ENCODE measurements at regions not wholly inside any gene's neighbourhood (a gene's known extent, or its start where the extent isn't known, plus 50 kb on each side); places are given as distances from the start of the nearest gene placed in this dataset.
"Not testable (repeated sequence)": the region's sequence is repeated elsewhere in the genome, so short reads cannot be mapped to it uniquely, and the experiment has no call there.

- H3K4me3 ChIP-seq (ENCODE audit: low read depth, low read length): no peak overlapping the region
- DNase-seq (ENCODE audit: low read depth): no peak
- no peak for TF ChIP-seq CTCF (IDR thresholded peaks at IDR 0.05; ENCODE audit: insufficient read depth, low read depth, low read length)
Observed at GRCh38 chr5:40217553-40217952, 462.2 kb upstream of the PTGER4 start.

GRCh38 chr5:40210694-40211093 is 469.0 kb upstream of the PTGER4 start:
- TF ChIP-seq CTCF (IDR thresholded peaks at IDR 0.05; ENCODE audit: insufficient read depth, low read depth, low read length): no peak
- DNase-seq (ENCODE audit: low read depth): no peak
- H3K4me3 ChIP-seq (ENCODE audit: low read depth, low read length): no peak overlapping the region

- TF ChIP-seq CTCF (IDR thresholded peaks at IDR 0.05; ENCODE audit: insufficient read depth, low read depth, low read length): no peak
- no peak for DNase-seq (ENCODE audit: low read depth)
- no peak overlapping the region for H3K4me3 ChIP-seq (ENCODE audit: low read depth, low read length)
Observed at GRCh38 chr5:40206030-40206429, 473.7 kb upstream of the PTGER4 start.

DNA sequence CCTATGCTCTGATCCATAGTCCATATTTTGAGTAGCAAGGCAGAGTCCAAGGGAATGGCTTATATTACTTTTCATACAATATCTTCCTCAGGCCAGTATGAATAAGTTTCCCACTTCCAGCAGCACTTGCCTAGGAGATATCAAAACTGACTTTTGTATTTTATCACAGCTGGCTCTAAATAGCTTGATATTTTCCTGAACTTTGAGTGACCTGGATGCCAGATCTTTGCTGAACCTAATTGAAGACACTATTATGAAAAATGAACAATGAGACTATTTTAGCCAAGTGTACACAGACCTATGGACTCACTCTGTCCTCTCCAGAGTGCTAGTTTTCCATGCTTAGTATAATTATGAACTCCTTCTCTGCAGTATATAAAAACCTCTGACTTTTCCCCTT is 475.6 kb upstream of the PTGER4 start:
- no peak for TF ChIP-seq CTCF (IDR thresholded peaks at IDR 0.05; ENCODE audit: insufficient read depth, low read depth, low read length)
- no peak overlapping the region for H3K4me3 ChIP-seq (ENCODE audit: low read depth, low read length)
- no peak for DNase-seq (ENCODE audit: low read depth)

- no peak for DNase-seq (ENCODE audit: low read depth)
- no peak overlapping the region for H3K4me3 ChIP-seq (ENCODE audit: low read depth, low read length)
- TF ChIP-seq CTCF (IDR thresholded peaks at IDR 0.05; ENCODE audit: insufficient read depth, low read depth, low read length): no peak
Observed at GRCh38 chr5:40202814-40203440, 476.8 kb upstream of the PTGER4 start.

DNA sequence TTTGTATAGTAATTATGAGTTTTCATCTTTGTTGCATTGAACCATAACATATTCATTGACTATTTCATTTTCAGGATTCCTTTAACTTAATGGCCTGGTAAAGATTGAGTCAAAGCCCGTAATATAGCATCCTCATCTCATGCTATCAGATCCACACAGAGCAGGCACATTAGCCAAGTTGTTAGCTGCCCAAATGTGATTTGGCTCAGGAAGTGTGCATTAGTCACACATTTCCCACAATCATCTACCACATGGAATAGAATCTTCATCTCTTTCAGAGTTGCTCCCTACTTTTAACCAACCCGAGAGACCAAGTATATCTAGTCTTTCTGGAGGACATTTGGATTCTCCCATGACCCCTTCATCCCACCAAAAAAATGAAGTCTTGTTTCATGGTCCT is 481.0 kb upstream of the PTGER4 start:
- no peak for DNase-seq (ENCODE audit: low read depth)
- TF ChIP-seq CTCF (IDR thresholded peaks at IDR 0.05; ENCODE audit: insufficient read depth, low read depth, low read length): no peak
- no peak overlapping the region for H3K4me3 ChIP-seq (ENCODE audit: low read depth, low read length)

DNA sequence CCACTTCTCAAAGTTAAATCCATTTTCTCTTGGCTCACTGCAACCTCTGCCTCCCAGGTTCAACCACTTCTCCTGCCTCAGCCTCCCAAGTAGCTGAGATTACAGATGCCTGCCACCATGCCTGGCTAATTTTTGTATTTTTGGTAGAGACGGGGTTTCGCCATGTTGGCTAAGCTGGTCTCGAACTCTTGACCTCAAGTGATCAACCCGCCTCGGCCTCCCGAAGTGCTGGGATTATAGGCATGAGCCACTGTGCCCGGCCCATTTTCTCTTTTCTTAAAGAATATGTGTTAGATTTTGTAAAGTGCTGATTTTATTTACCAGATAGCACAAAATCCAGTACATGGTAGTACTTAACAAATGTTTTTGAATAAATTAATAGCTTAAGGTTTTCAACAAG is 484.1 kb upstream of the PTGER4 start:
- H3K4me3 ChIP-seq (ENCODE audit: low read depth, low read length); DNase-seq (ENCODE audit: low read depth): not testable (repeated sequence)
